SK-N-SH treated with all-trans-retinoic acid at 6 μM for 48 hours (cell line): ENCODE measurements at regions not wholly inside any gene's neighbourhood (a gene's known extent, or its start where the extent isn't known, plus 50 kb on each side); places are given as distances from the start of the nearest gene placed in this dataset.

Experiments used
- ATAC-seq: fragments of 200-7000 bp; cut with Tn5 transposase; 3 replicates; pipeline ENCODE4 v1.9.1; 2020; ENCODE audit warnings: mild to moderate bottlenecking, moderate library complexity
- ARNTL ChIP-seq: fragments of 450-650 bp; formaldehyde crosslinking; IDR thresholded peaks from 2 replicates; pipeline ENCODE4 v1.5.0; 2020; ENCODE audit warnings: low read depth, mild to moderate bottlenecking, moderate library complexity, borderline replicate concordance
- BACH2 ChIP-seq: fragments of 250-450 bp; sonication (Bioruptor Pico); IDR thresholded peaks from 2 replicates; pipeline ENCODE4 v1.9.0; 2021; ENCODE audit warnings: mild to moderate bottlenecking, borderline replicate concordance
- CREB5 ChIP-seq: fragments of 250-450 bp; sonication (Bioruptor Pico); IDR thresholded peaks from 2 replicates; pipeline ENCODE4 v1.5.1; 2020; ENCODE audit warnings: low read depth, mild to moderate bottlenecking, moderate library complexity
- CSRNP3 ChIP-seq: fragments of 250-450 bp; sonication (Bioruptor Pico); IDR thresholded peaks from 2 replicates; pipeline ENCODE4 v1.5.1; 2021; ENCODE audit warnings: mild to moderate bottlenecking, moderate library complexity
- ESRRG ChIP-seq: fragments of 250-450 bp; sonication (Bioruptor Pico); IDR thresholded peaks from 2 replicates; pipeline ENCODE4 v1.6.1; 2021; ENCODE audit warnings: mild to moderate bottlenecking
- GLIS3 ChIP-seq: fragments of 250-450 bp; sonication (Bioruptor Pico); IDR thresholded peaks from 2 replicates; pipeline ENCODE4 v1.5.0; 2020; ENCODE audit warnings: mild to moderate bottlenecking, moderate library complexity
- ISL1 ChIP-seq: fragments of 250-450 bp; sonication (Bioruptor Pico); IDR thresholded peaks from 2 replicates; pipeline ENCODE4 v2.1.2; 2022; ENCODE audit warnings: mild to moderate bottlenecking, moderate library complexity
- PATZ1 ChIP-seq: fragments of 250-450 bp; sonication (Bioruptor Pico); IDR thresholded peaks from 2 replicates; pipeline ENCODE4 v1.8.0; 2020; ENCODE audit warnings: mild to moderate bottlenecking, moderate library complexity, borderline replicate concordance
- POU6F1 ChIP-seq: fragments of 250-450 bp; sonication (Bioruptor Pico); IDR thresholded peaks from 2 replicates; pipeline ENCODE4 v1.8.0; 2021; ENCODE audit warnings: low read depth, mild to moderate bottlenecking, moderate library complexity, borderline replicate concordance
- PPARA ChIP-seq: fragments of 250-450 bp; sonication (Bioruptor Pico); IDR thresholded peaks from 2 replicates; pipeline ENCODE4 v1.5.0; 2020; ENCODE audit warnings: mild to moderate bottlenecking, borderline replicate concordance
- SNAI2 ChIP-seq: fragments of 250-450 bp; sonication (Bioruptor Pico); IDR thresholded peaks from 2 replicates; pipeline ENCODE4 v1.5.0; 2020; ENCODE audit warnings: mild to moderate bottlenecking, moderate library complexity
- TCF4 ChIP-seq: fragments of 250-450 bp; sonication (Bioruptor Pico); IDR thresholded peaks from 2 replicates; pipeline ENCODE4 v1.8.0; 2021; ENCODE audit warnings: mild to moderate bottlenecking, moderate library complexity, borderline replicate concordance
- TOX ChIP-seq: fragments of 250-450 bp; sonication (Bioruptor Pico); IDR thresholded peaks from 2 replicates; pipeline ENCODE4 v1.8.0; 2021; ENCODE audit warnings: mild to moderate bottlenecking, moderate library complexity, borderline replicate concordance
- TSHZ2 ChIP-seq: fragments of 250-450 bp; sonication (Bioruptor Pico); IDR thresholded peaks from 2 replicates; pipeline ENCODE4 v1.5.0; 2020; ENCODE audit warnings: mild to moderate bottlenecking, moderate library complexity
- ZC3H10 ChIP-seq: fragments of 250-450 bp; sonication (Bioruptor Pico); IDR thresholded peaks from 2 replicates; pipeline ENCODE4 v1.5.1; 2021; ENCODE audit warnings: mild to moderate bottlenecking, moderate library complexity
- ZFP3 ChIP-seq: fragments of 250-450 bp; sonication (Bioruptor Pico); IDR thresholded peaks from 2 replicates; pipeline ENCODE4 v1.5.0; 2020; ENCODE audit warnings: mild to moderate bottlenecking, moderate library complexity
- ZFP30 ChIP-seq: fragments of 450-650 bp; formaldehyde crosslinking; IDR thresholded peaks from 2 replicates; pipeline ENCODE4 v1.5.0; 2022; ENCODE audit warnings: mild to moderate bottlenecking, moderate library complexity
- ZNF565 ChIP-seq: fragments of 450-650 bp; formaldehyde crosslinking; conservative IDR thresholded peaks from 2 replicates; pipeline ENCODE4 v1.5.0; 2020; ENCODE audit warnings: low read depth, mild to moderate bottlenecking, moderate library complexity
- ZNF70 ChIP-seq: fragments of 450-650 bp; formaldehyde crosslinking; IDR thresholded peaks from 2 replicates; pipeline ENCODE4 v1.5.0; 2020; ENCODE audit warnings: mild to moderate bottlenecking, moderate library complexity
- ZNF8 ChIP-seq: fragments of 450-650 bp; formaldehyde crosslinking; IDR thresholded peaks from 2 replicates; pipeline ENCODE4 v1.5.0; 2020; ENCODE audit warnings: mild to moderate bottlenecking, moderate library complexity

- no peak for ATAC-seq
Observed at GRCh38 chr11:26928582-26928981, 65.3 kb upstream of the FIBIN start.

GRCh38 chr11:26929806-26930517, 64.0 kb upstream of the FIBIN start:
- ATAC-seq: no peak
- TF ChIP-seq ZC3H10 (CRISPR knock-in tag): no peak
- TF ChIP-seq PPARA (CRISPR knock-in tag): no peak
- no peak for TF ChIP-seq ZNF565 (CRISPR knock-in tag)
- TF ChIP-seq BACH2: no peak
- TF ChIP-seq TSHZ2: no peak
- no peak for TF ChIP-seq TCF4 (CRISPR knock-in tag)
- TF ChIP-seq ARNTL (CRISPR knock-in tag): no peak
- TF ChIP-seq TOX: no peak

More at GRCh38 chr11:26928582-26928981, 65.3 kb upstream of the FIBIN start:
- no peak for TF ChIP-seq TSHZ2
- TF ChIP-seq ESRRG (CRISPR knock-in tag): no peak
- no peak for TF ChIP-seq POU6F1 (CRISPR knock-in tag)
- no peak for TF ChIP-seq SNAI2 (CRISPR knock-in tag)
- no peak for TF ChIP-seq ZFP3 (CRISPR knock-in tag)
- TF ChIP-seq ISL1: no peak
- no peak for TF ChIP-seq ZNF565 (CRISPR knock-in tag)
- no peak for TF ChIP-seq TCF4 (CRISPR knock-in tag)
- TF ChIP-seq ZFP30 (CRISPR knock-in tag): no peak
- TF ChIP-seq ZNF8 (CRISPR knock-in tag): no peak
- no peak for TF ChIP-seq GLIS3 (CRISPR knock-in tag)
- TF ChIP-seq PATZ1 (CRISPR knock-in tag): no peak
- TF ChIP-seq ARNTL (CRISPR knock-in tag): no peak
- no peak for TF ChIP-seq ZNF70
- no peak for TF ChIP-seq TOX
- TF ChIP-seq CREB5 (CRISPR knock-in tag): no peak
- no peak for TF ChIP-seq CSRNP3
- TF ChIP-seq, all 23 proteins: peak for 0
